ENCODE measurements at regions not wholly inside any gene's neighbourhood (a gene's known extent, or its start where the extent isn't known, plus 50 kb on each side); places are given as distances from the start of the nearest gene placed in this dataset.

DNA sequence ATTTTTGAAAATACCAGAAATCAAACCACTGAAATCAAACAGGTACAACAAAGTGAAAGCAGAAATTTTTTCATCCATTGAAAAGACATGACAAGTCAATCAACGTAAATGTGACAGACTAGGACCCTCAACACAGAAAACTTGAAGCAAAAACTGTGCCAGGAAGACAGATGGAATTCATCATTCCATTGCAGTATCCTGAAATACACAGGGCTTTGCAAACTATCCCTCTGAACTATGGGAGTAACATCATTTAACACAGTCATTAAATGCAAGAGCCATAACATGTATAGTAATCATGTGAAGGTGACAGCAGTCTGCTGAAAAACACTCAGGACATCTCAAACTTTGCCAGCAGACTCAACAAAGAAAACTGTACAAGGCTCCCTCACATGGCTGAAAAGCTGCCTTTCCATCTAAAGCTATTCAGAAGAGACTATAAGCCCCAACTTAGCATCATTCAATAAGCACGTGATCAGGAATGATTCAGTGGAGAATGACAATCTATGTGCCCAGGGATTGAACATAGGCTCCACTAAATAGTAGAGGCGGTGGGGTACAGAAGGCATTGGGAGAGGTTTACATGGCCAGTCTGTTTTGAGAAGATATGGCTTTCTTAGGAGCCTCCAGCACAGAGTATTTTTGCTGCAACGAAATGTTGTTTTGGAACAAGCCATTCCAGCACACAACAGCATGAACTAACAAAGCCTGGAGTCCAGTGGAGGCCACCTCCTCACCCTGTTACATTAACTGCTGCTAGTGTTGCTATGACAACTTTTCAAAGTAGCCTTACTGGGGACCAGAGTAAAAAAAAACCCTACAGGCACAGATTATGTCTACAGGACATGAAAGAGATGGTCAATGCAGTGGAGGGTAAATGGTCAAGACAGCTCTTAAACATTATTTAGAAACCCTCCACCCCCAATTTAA is 274.5 kb upstream of the NOCT start:
- DNase-seq: no peak

GRCh38 chr4:138736362-138736761 is 279.2 kb upstream of the NOCT start:
- DNase-seq: no peak

GRCh38 chr4:138734746-138735145 is 280.8 kb upstream of the NOCT start:
- no peak for DNase-seq

DNA sequence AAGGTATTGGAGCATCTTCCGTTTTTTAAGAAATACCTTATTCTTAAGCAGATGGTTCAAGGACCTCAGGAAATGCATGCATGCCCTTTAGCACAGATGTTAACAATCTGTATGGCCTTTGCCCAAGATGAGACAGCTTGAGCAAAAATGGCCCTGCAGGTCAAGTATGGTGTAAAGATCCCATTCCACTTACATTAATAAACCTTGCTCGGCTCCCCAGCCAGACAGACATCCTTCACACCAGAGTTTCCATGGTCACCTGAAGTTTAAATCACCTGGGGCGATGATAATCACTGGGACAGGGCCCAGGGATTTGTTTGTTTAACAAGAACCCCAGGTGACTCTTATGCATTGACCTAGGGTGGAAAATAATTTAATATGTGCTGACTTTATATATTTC is 287.0 kb upstream of the NOCT start:
- DNase-seq: no peak

GRCh38 chr4:138727731-138728130 is 287.9 kb upstream of the NOCT start:
- DNase-seq: no peak

- DNase-seq: no peak
Measured at GRCh38 chr4:138724530-138724929, 291.1 kb upstream of the NOCT start.

GRCh38 chr4:138716559-138717335 is 298.8 kb upstream of the NOCT start:
- DNase-seq: no peak

DNA sequence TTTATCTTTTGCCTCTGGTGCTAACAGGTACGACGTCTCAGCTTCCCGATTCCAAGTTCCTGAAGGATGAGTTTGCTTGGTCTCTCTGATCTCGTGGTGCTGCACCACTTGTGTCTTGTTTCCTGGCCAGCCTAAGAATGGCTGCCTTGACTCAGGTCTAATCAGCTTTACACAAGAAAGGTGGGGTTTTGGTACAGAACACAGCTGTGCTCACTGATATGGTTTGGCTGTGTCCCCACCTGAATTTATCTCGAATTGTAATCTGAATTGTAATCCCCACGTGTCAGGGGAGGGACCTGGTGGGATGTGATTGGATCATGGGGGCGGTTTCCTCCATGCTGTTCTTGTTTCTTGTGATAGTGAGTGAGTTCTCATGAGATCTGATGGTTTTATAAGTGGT is 305.3 kb upstream of the NOCT start:
- no peak for DNase-seq

GRCh38 chr4:138709859-138710258 is 305.7 kb upstream of the NOCT start:
- DNase-seq: no peak

DNA sequence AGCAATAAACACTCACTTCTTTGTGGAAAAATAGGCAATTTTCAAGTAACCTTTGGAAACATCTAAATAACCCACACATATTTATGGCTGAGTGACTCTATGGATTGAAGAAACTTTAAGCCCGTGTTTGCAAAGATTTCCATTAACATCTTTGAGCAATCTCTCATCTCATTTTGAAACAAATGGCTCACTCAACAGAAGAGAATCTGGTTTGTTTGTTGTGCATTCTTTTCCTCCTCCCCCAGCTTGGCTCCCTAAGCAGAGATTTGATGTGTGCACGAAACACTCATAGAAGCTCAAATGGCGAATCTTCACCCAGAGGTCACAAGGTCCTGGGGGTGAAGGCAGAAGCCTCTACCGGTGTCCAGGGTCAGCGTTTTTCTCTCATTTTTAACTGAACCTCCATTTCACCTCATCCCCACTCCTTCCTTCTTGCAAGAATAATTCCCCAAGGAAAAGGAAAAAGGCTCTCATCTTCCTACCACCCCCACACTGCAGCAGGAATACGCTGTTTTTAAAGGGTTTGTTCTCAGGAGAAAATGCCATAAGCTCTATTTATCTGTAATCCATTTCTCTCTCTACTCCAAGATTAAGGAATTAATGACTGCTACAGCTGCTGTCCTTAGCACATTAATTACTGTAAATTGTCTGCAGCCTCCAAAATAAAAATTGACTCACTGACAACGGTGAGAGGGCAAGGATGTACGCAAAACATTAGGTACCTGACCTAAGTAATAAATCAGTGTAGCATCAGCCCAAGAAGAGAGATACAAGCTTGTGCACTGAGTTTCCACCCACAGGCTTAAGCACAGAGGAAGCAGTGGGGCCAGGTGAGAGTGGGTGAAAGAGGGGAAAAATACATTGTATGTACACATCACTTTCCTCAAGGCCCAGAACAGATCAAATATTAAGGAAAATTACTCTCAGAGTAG is 307.6 kb upstream of the NOCT start:
- no peak for DNase-seq

GRCh38 chr4:138706201-138706600 is 309.4 kb upstream of the NOCT start:
- no peak for DNase-seq

- DNase-seq: no peak
Measured at GRCh38 chr4:138702190-138702824, 313.3 kb upstream of the NOCT start.

DNA sequence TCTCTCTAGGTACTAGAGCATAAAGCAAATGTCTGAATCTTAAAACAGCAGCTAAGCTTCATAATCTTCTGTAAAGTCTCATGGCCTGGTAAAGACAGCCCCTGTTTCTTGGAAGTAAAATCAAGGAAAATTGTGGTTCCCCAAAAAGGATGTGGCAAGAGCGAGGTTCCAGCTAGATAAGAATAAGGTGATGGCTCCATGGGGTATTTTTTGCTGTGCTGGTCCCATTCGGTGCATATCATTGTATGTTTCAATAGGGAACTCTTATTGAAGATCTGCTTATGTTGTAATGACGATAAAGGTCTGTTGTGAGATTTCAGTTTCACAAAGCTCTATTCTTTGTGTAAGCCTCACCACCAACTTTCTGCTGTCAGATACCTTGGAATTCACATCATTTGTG is 316.9 kb upstream of the NOCT start:
- no peak for DNase-seq

DNA sequence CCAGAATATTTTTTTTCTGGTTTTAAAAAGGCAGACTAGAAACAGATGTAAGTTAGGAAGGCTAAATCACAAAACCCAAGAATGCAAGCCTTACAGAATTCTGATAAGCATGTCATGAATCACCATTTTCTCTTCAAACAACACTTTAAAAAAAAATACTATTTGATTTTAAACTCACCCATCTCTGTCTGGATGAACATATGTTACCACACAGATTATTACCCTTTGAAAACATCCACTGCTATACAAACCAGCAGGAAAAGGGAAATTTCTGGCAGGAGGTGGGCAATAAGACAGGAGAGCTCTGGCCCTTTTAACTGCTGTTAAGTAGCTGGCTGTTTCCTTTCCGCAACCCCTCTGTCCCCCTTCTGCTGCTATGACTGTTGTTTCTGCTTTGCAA is 317.7 kb upstream of the NOCT start:
- DNase-seq: no peak

DNA sequence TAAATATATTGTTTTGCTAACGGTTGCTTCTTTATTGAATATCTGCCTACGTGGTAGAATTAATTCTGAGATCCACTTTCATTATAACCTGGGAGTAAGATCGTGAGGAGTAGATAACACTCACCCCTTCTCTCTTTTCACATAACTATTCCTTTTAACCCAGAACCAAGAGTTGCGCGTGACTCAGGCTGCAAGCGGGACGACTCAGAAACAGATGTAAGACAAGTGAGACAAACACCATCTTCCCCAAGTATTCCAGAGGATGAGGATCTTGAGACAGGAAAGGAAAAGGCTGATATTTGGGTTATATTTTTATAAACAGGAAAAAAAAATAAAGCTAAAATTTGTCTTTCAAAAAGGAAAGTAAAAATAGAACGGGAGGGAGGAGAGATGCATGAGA is 318.8 kb upstream of the NOCT start:
- DNase-seq: no peak

- DNase-seq: no peak
Measured at GRCh38 chr4:138696058-138696457, 319.5 kb upstream of the NOCT start.

DNA sequence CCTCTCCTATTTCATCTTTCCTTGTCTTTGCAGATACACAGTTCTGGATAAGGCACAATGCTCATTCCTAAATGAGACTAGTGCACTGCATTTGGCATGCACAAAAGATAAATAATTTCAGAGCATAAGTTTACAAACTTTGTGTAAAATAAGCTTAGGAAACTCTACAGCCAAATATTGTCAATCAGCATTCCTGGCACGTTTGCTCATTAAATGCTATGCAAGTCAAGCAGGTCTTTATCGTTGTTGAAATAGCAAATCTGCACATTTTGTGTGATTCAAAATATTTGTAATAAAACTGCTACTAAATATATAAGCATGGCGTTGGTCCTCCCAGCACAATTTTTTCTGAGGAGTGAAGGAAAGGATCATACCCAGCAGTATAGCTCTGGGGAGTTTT is 322.1 kb upstream of the NOCT start:
- no peak for DNase-seq

DNA sequence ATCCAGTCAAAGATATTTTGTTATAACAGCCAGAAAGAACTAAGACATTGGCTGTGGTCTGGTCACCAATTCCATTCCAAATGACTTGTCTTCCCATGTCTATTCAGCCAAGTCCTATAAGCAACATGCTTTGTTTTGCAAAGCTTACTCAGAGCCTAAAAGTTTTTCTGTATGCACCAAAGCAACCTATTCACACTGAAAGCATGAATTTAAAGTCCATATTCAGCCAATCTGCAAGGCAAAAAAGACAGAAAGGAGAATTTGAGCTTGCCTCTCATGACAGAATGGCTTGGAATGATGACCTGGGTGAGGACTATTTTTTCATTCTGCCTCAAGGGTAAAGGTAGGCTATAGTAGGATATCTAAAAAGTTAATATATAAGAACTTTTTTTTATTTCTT is 323.2 kb upstream of the NOCT start:
- no peak for DNase-seq

- no peak for DNase-seq
Measured at GRCh38 chr4:138689593-138689992, 326.0 kb upstream of the NOCT start.

DNA sequence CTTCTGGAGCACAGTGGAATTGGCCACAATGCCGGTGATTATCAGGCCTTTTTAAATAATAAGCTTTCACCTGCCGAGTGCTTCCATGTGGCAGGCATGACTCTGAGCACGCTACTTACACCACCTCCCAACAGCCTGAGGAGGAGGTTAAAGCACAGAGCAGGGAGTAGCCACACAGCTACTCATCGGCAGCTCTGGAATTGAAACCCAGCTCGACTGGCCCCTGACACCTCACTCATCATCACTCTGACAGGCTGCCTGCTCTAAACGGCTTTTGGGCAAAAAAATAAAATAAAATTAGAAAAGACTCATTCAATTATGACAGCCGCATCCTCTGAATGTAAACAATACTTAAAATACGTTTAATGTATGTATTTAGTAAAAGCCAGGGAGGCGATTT is 326.4 kb upstream of the NOCT start:
- no peak for DNase-seq

DNA sequence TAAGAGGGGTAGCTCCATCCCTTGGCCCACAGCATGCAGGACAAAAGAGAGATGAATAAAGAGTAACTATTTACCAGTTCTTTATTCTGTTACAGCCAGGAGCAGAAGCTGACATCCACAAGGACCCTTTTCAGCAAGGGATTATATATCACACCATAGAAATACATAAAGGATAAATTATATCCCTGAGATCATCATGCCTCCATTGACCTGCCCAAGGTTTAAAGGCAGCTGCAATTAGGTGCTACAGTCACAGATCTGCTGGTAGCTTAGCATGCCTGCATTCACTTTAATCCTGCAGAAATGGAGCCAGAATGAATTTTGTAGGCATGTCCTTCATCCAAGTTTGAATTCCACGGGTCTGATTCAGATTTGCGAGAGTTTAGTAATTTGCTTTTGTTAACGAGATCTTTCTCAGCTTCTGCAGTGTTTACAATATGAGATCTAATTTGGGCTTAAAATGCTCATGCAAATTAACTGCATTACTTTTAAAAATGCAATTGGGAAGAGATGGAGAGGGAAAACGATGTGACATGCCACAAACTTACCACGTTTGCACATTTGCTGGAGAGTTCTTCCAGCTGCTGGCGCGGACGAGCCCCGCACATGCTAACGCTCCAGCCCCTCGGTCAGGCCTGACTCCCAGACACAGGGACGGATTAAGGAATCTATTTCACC is 327.0 kb upstream of the NOCT start:
- DNase-seq: no peak

Data from GF-D8 (cell line).